ENCODE measurements at regions not wholly inside any gene's neighbourhood (a gene's known extent, or its start where the extent isn't known, plus 50 kb on each side); places are given as distances from the start of the nearest gene placed in this dataset.

DNA sequence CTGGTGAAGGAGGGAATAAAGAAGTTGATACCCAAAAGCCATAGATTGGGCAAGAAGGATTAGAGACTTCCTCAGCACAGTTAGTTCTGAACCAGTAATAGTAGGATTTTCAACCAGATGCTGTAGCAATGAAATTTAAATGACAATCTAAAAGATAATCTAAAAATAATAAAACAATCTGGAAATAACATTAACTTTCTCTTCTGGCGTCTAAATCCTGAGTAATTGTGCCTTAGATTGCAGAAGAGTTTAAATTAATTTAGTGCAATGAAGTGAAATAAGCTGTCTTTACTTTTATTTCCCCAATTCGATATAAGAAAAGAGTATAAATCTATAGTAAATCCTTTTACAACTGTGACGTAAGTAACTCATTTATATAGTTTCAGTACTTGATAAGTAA, 186.8 kb upstream of the DOK6 start:
- no peak for DNase-seq (ENCODE audit: low read depth)
- TF ChIP-seq MYC (IDR thresholded peaks at IDR 0.05; ENCODE audit: low read depth, low read length) (no peak), POLR2A (IDR thresholded peaks at IDR 0.05; ENCODE audit: extremely low read depth, insufficient read length) (no peak)
- TF ChIP-seq, protein P1, sequence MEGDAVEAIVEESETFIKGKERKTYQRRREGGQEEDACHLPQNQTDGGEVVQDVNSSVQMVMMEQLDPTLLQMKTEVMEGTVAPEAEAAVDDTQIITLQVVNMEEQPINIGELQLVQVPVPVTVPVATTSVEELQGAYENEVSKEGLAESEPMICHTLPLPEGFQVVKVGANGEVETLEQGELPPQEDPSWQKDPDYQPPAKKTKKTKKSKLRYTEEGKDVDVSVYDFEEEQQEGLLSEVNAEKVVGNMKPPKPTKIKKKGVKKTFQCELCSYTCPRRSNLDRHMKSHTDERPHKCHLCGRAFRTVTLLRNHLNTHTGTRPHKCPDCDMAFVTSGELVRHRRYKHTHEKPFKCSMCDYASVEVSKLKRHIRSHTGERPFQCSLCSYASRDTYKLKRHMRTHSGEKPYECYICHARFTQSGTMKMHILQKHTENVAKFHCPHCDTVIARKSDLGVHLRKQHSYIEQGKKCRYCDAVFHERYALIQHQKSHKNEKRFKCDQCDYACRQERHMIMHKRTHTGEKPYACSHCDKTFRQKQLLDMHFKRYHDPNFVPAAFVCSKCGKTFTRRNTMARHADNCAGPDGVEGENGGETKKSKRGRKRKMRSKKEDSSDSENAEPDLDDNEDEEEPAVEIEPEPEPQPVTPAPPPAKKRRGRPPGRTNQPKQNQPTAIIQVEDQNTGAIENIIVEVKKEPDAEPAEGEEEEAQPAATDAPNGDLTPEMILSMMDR (IDR thresholded peaks at IDR 0.05; ENCODE audit: low read depth, low read length), result no peak
- TF ChIP-seq, protein P2, sequence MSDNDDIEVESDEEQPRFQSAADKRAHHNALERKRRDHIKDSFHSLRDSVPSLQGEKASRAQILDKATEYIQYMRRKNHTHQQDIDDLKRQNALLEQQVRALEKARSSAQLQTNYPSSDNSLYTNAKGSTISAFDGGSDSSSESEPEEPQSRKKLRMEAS (IDR thresholded peaks at IDR 0.05; ENCODE audit: low read depth, low read length), result no peak
- no peak overlapping the region for H3K4me3 ChIP-seq (ENCODE audit: low read depth, low read length)

DNA sequence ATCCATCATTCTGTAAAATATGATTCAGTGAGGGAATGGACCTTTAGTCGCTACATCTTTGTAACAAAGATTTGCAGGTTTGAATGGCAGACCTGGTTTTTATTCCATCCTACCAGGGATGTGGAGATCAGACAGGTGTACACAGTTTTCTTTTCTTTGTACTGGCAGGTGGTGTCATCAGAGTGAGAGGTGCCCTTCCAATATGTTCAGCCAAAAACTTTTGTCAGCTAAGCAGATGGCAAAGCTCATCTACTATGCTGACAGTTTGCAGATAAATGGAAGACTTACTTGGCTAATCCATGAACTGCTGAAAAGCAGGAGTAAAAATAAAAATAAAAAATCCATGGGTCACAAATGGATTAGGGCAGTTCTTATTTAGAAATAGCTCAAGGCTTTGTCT, 185.5 kb upstream of the DOK6 start:
- TF ChIP-seq MYC (IDR thresholded peaks at IDR 0.05; ENCODE audit: low read depth, low read length), result no peak
- TF ChIP-seq, protein P2 (IDR thresholded peaks at IDR 0.05; ENCODE audit: low read depth, low read length), result no peak
- TF ChIP-seq, protein P1 (IDR thresholded peaks at IDR 0.05; ENCODE audit: low read depth, low read length), result no peak
- DNase-seq (ENCODE audit: low read depth), result no peak
- no peak overlapping the region for H3K4me3 ChIP-seq (ENCODE audit: low read depth, low read length)

DNA sequence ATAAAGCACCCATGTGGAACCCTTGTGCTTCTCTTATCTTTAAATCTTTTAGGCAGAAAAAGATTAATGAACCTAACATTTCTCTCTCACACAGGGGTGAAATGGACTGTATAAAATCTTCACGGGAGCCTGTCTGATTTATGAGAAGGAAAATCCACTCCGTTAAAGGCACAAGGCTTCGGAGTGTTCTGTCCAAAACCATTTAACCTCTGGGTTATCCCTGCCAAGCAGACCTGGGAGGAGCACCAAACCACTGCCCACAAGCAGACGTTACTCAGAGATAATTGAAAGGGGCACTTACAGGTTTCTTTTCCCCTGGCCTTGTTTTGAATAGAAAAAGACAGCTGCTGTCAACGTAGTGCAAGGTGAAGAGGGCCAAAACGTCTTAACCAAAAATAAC, 184.4 kb upstream of the DOK6 start:
- no peak for DNase-seq (ENCODE audit: low read depth)
- no peak overlapping the region for H3K4me3 ChIP-seq (ENCODE audit: low read depth, low read length)
- TF ChIP-seq MYC (IDR thresholded peaks at IDR 0.05; ENCODE audit: low read depth, low read length) (no peak), POLR2A (IDR thresholded peaks at IDR 0.05; ENCODE audit: extremely low read depth, insufficient read length) (no peak)
- TF ChIP-seq, protein P1 (IDR thresholded peaks at IDR 0.05; ENCODE audit: low read depth, low read length), result no peak
- TF ChIP-seq, protein P2 (IDR thresholded peaks at IDR 0.05; ENCODE audit: low read depth, low read length), result no peak

DNA sequence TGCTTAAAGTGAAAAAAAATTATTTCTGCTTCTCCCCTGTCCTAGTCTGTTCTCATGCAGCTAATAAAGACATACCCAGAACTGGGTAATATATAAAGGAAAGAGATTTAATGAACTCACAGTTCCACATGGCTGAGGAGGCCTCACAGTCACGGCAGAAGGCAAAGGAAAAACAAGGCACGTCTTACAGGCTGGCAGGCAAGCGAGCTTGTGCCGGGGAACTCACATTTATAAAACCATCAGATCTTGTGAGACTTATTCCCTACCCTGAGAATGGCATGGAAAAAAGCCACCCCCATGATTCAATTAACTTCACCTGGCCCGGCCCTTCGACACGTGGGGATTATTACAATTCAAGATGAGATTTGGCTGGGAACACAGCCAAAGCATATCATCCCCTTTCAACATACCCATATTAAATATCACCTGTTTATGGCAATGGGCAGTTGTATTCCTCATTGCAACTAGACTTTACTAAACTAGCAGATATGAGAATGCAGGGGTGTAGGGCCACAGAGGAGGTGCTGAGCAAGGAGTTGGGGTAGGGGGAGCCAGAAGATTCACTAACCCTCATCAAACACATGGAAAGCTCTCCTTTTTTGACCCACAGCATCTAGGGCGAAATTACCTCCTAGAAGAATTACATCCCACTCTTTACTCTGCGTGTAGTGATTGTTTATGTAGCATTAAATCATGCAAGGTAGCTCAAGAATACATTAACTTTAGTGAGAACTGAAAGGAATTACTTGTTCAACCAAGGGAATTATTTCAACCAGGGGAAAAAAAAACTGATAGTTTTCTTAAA, 183.3 kb upstream of the DOK6 start:
- no peak overlapping the region for H3K4me3 ChIP-seq (ENCODE audit: low read depth, low read length)
- TF ChIP-seq POLR2A (IDR thresholded peaks at IDR 0.05; ENCODE audit: extremely low read depth, insufficient read length) (no peak), MYC (IDR thresholded peaks at IDR 0.05; ENCODE audit: low read depth, low read length) (no peak)
- TF ChIP-seq, protein P1 (IDR thresholded peaks at IDR 0.05; ENCODE audit: low read depth, low read length), result no peak
- TF ChIP-seq, protein P2 (IDR thresholded peaks at IDR 0.05; ENCODE audit: low read depth, low read length), result no peak
- DNase-seq (ENCODE audit: low read depth), result no peak

DNA sequence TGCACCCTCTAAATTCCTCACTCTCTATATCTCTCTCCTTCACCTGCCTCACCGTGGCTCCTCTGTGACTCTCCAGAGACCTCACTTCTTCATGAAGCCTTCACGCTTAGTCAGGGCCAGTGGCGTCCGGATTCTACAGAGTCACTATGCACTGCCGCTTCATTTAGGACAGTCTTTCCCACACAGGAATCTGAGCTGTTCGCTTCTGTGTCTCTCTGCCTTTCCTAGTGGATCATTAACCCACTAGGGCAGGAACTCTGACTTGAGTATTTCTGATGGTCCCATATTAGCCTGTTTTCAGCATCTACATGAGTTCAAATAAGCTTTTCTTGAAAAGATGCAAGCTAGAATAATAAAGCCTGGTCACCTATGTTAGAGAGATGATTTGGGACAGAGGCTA, 180.2 kb upstream of the DOK6 start:
- TF ChIP-seq, protein P2 (IDR thresholded peaks at IDR 0.05; ENCODE audit: low read depth, low read length), result no peak
- TF ChIP-seq POLR2A (IDR thresholded peaks at IDR 0.05; ENCODE audit: extremely low read depth, insufficient read length) (no peak), MYC (IDR thresholded peaks at IDR 0.05; ENCODE audit: low read depth, low read length) (no peak)
- TF ChIP-seq, protein P1 (IDR thresholded peaks at IDR 0.05; ENCODE audit: low read depth, low read length), result no peak
- no peak for DNase-seq (ENCODE audit: low read depth)
- no peak overlapping the region for H3K4me3 ChIP-seq (ENCODE audit: low read depth, low read length)
